Erythroblast (primary cell): ENCODE measurements at regions not wholly inside any gene's neighbourhood (a gene's known extent, or its start where the extent isn't known, plus 50 kb on each side); places are given as distances from the start of the nearest gene placed in this dataset.

Experiments
- GATA1 ChIP-seq: IDR thresholded peaks from 2 replicates; pipeline ENCODE4 v1.6.1; 2011; ENCODE audit warnings: low read depth, mild to moderate bottlenecking, control low read depth, low read length, moderate library complexity
- POLR2A ChIP-seq: IDR thresholded peaks from 2 replicates; pipeline ENCODE4 v1.6.1; 2011; ENCODE audit warnings: mild to moderate bottlenecking, low read length

DNA sequence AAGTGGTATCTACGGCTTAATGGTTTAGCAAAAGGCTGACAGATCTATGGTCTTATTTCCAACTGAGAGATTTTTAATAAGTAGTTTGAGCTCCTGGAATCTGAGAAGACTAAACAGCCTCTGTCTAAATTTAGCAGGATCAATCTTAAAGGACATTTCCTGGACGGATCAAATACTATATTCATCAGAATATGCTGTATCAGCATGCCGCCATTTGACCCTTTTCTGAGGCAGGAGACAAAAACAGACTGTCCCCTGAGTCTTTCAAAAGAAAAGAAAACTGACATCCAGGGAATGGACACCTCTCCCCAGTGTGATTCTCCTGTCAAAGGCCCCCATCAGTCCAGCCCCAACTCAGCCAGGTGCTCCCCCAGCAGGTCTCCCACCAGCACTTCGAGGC is 443.7 kb downstream of the GXYLT1 start:
- TF ChIP-seq POLR2A: no peak
- TF ChIP-seq GATA1: no peak
